ENCODE measurements at regions not wholly inside any gene's neighbourhood (a gene's known extent, or its start where the extent isn't known, plus 50 kb on each side); places are given as distances from the start of the nearest gene placed in this dataset.

GRCh38 chr6:145260484-145261175 lies 474.7 kb downstream of the EPM2A start:
- H3K36me3 Mint-ChIP-seq (ENCODE audit: low read depth): no peaks in the 10 kb centered on the region
- no peak for DNase-seq
- no peaks in the 10 kb centered on the region for H3K9me3 Mint-ChIP-seq
- ChIA-PET POLR2A (no interaction called here), CTCF (no interaction called here)
- no peak overlapping the region for H3K27ac Mint-ChIP-seq
- H3K27me3 Mint-ChIP-seq: no peaks in the 10 kb centered on the region
- H3K4me3 Mint-ChIP-seq: no peak overlapping the region
- no peaks in the 10 kb centered on the region for H3K4me1 Mint-ChIP-seq

GRCh38 chr6:145261758-145262157 lies 473.6 kb downstream of the EPM2A start:
- H3K27ac Mint-ChIP-seq: no peak overlapping the region
- no peaks in the 10 kb centered on the region for H3K36me3 Mint-ChIP-seq (ENCODE audit: low read depth)
- H3K27me3 Mint-ChIP-seq: no peaks in the 10 kb centered on the region
- H3K4me3 Mint-ChIP-seq: no peak overlapping the region
- ChIA-PET POLR2A (no interaction called here), CTCF (no interaction called here)
- H3K4me1 Mint-ChIP-seq: no peaks in the 10 kb centered on the region
- no peak for DNase-seq
- H3K9me3 Mint-ChIP-seq: no peaks in the 10 kb centered on the region

GRCh38 chr6:145262771-145263170 lies 472.5 kb downstream of the EPM2A start:
- H3K9me3 Mint-ChIP-seq: no peaks in the 10 kb centered on the region
- H3K27me3 Mint-ChIP-seq: no peaks in the 10 kb centered on the region
- H3K4me1 Mint-ChIP-seq: no peaks in the 10 kb centered on the region
- ChIA-PET POLR2A (no interaction called here), CTCF (no interaction called here)
- H3K4me3 Mint-ChIP-seq: no peak overlapping the region
- no peak for DNase-seq
- H3K27ac Mint-ChIP-seq: no peak overlapping the region
- H3K36me3 Mint-ChIP-seq (ENCODE audit: low read depth): no peaks in the 10 kb centered on the region

GRCh38 chr6:145263778-145264211 lies 471.5 kb downstream of the EPM2A start:
- no peaks in the 10 kb centered on the region for H3K9me3 Mint-ChIP-seq
- H3K4me1 Mint-ChIP-seq: no peaks in the 10 kb centered on the region
- no peak overlapping the region for H3K27ac Mint-ChIP-seq
- no peak overlapping the region for H3K4me3 Mint-ChIP-seq
- CTCF ChIA-PET: no interaction called here
- POLR2A ChIA-PET: no interaction called here
- no peaks in the 10 kb centered on the region for H3K27me3 Mint-ChIP-seq
- no peak for DNase-seq
- no peaks in the 10 kb centered on the region for H3K36me3 Mint-ChIP-seq (ENCODE audit: low read depth)

- Mint-ChIP-seq H3K9me3 (no peaks in the 10 kb centered on the region), H3K27ac (no peak overlapping the region), H3K27me3 (no peaks in the 10 kb centered on the region), H3K36me3 (ENCODE audit: low read depth) (no peaks in the 10 kb centered on the region), H3K4me1 (no peaks in the 10 kb centered on the region), H3K4me3 (no peak overlapping the region)
- DNase-seq: no peak
- POLR2A ChIA-PET: no interaction called here
- CTCF ChIA-PET: no interaction called here
Observed at GRCh38 chr6:145266432-145267075, 468.8 kb downstream of the EPM2A start.

- no peaks in the 10 kb centered on the region for H3K36me3 Mint-ChIP-seq (ENCODE audit: low read depth)
- no peaks in the 10 kb centered on the region for H3K27me3 Mint-ChIP-seq
- POLR2A ChIA-PET: no interaction called here
- no peak overlapping the region for H3K27ac Mint-ChIP-seq
- no peaks in the 10 kb centered on the region for H3K4me1 Mint-ChIP-seq
- CTCF ChIA-PET: no interaction called here
- no peak for DNase-seq
- H3K4me3 Mint-ChIP-seq: no peak overlapping the region
- no peaks in the 10 kb centered on the region for H3K9me3 Mint-ChIP-seq
Observed at GRCh38 chr6:145267076-145267867, 468.0 kb downstream of the EPM2A start.

- ChIA-PET CTCF (no interaction called here), POLR2A (no interaction called here)
- DNase-seq: no peak
- Mint-ChIP-seq H3K27ac (no peak overlapping the region), H3K9me3 (no peaks in the 10 kb centered on the region), H3K36me3 (ENCODE audit: low read depth) (no peaks in the 10 kb centered on the region), H3K27me3 (no peaks in the 10 kb centered on the region), H3K4me3 (no peak overlapping the region), H3K4me1 (no peaks in the 10 kb centered on the region)
Observed at GRCh38 chr6:145270464-145270863, 464.9 kb downstream of the EPM2A start.

GRCh38 chr6:145271040-145271439 lies 464.3 kb downstream of the EPM2A start:
- Mint-ChIP-seq H3K9me3 (no peaks in the 10 kb centered on the region), H3K4me1 (no peaks in the 10 kb centered on the region), H3K27me3 (no peaks in the 10 kb centered on the region), H3K27ac (no peak overlapping the region), H3K36me3 (ENCODE audit: low read depth) (no peaks in the 10 kb centered on the region), H3K4me3 (no peak overlapping the region)
- ChIA-PET CTCF (no interaction called here), POLR2A (no interaction called here)
- DNase-seq: no peak

- no peaks in the 10 kb centered on the region for H3K9me3 Mint-ChIP-seq
- H3K27me3 Mint-ChIP-seq: no peaks in the 10 kb centered on the region
- no peak for DNase-seq
- POLR2A ChIA-PET: no interaction called here
- no peaks in the 10 kb centered on the region for H3K36me3 Mint-ChIP-seq (ENCODE audit: low read depth)
- no peaks in the 10 kb centered on the region for H3K4me1 Mint-ChIP-seq
- H3K27ac Mint-ChIP-seq: no peak overlapping the region
- CTCF ChIA-PET: no interaction called here
- H3K4me3 Mint-ChIP-seq: no peak overlapping the region
Observed at GRCh38 chr6:145271577-145271976, 463.7 kb downstream of the EPM2A start.

- Mint-ChIP-seq H3K4me1 (no peaks in the 10 kb centered on the region), H3K9me3 (no peaks in the 10 kb centered on the region), H3K36me3 (ENCODE audit: low read depth) (no peaks in the 10 kb centered on the region), H3K27ac (no peak overlapping the region), H3K4me3 (no peak overlapping the region), H3K27me3 (no peaks in the 10 kb centered on the region)
- CTCF ChIA-PET: no interaction called here
- no peak for DNase-seq
- POLR2A ChIA-PET: no interaction called here
Observed at GRCh38 chr6:145272246-145272645, 463.1 kb downstream of the EPM2A start.

GRCh38 chr6:145273136-145273535 lies 462.2 kb downstream of the EPM2A start:
- H3K4me3 Mint-ChIP-seq: no peak overlapping the region
- H3K36me3 Mint-ChIP-seq (ENCODE audit: low read depth): no peaks in the 10 kb centered on the region
- no peaks in the 10 kb centered on the region for H3K4me1 Mint-ChIP-seq
- no peak for DNase-seq
- no peaks in the 10 kb centered on the region for H3K9me3 Mint-ChIP-seq
- H3K27ac Mint-ChIP-seq: no peak overlapping the region
- ChIA-PET CTCF (no interaction called here), POLR2A (no interaction called here)
- H3K27me3 Mint-ChIP-seq: no peaks in the 10 kb centered on the region

GRCh38 chr6:145274083-145274482 lies 461.2 kb downstream of the EPM2A start:
- ChIA-PET CTCF (no interaction called here), POLR2A (no interaction called here)
- no peak overlapping the region for H3K27ac Mint-ChIP-seq
- no peaks in the 10 kb centered on the region for H3K4me1 Mint-ChIP-seq
- DNase-seq: no peak
- no peaks in the 10 kb centered on the region for H3K36me3 Mint-ChIP-seq (ENCODE audit: low read depth)
- no peaks in the 10 kb centered on the region for H3K9me3 Mint-ChIP-seq
- no peak overlapping the region for H3K4me3 Mint-ChIP-seq
- H3K27me3 Mint-ChIP-seq: no peaks in the 10 kb centered on the region

GRCh38 chr6:145275019-145275418 lies 460.3 kb downstream of the EPM2A start:
- no peaks in the 10 kb centered on the region for H3K36me3 Mint-ChIP-seq (ENCODE audit: low read depth)
- no peaks in the 10 kb centered on the region for H3K4me1 Mint-ChIP-seq
- DNase-seq: no peak
- ChIA-PET CTCF (no interaction called here), POLR2A (no interaction called here)
- H3K27ac Mint-ChIP-seq: no peak overlapping the region
- no peak overlapping the region for H3K4me3 Mint-ChIP-seq
- no peaks in the 10 kb centered on the region for H3K9me3 Mint-ChIP-seq
- H3K27me3 Mint-ChIP-seq: no peaks in the 10 kb centered on the region

GRCh38 chr6:145275787-145276186 lies 459.5 kb downstream of the EPM2A start:
- no peak overlapping the region for H3K4me3 Mint-ChIP-seq
- H3K9me3 Mint-ChIP-seq: no peaks in the 10 kb centered on the region
- no peaks in the 10 kb centered on the region for H3K4me1 Mint-ChIP-seq
- no peaks in the 10 kb centered on the region for H3K27me3 Mint-ChIP-seq
- ChIA-PET POLR2A (no interaction called here), CTCF (no interaction called here)
- no peaks in the 10 kb centered on the region for H3K36me3 Mint-ChIP-seq (ENCODE audit: low read depth)
- no peak overlapping the region for H3K27ac Mint-ChIP-seq
- DNase-seq: no peak

Data from activated CD4-positive, alpha-beta memory T cell treated with anti-CD3 and anti-CD28 coated beads, Interleukin-2, amount 10 ng/mL, durations not matched to agents 7 days and 5 days (primary cell).